ENCODE measurements at regions not wholly inside any gene's neighbourhood (a gene's known extent, or its start where the extent isn't known, plus 50 kb on each side); places are given as distances from the start of the nearest gene placed in this dataset.
"Not testable (repeated sequence)": the region's sequence is repeated elsewhere in the genome, so short reads cannot be mapped to it uniquely, and the experiment has no call there.

DNA sequence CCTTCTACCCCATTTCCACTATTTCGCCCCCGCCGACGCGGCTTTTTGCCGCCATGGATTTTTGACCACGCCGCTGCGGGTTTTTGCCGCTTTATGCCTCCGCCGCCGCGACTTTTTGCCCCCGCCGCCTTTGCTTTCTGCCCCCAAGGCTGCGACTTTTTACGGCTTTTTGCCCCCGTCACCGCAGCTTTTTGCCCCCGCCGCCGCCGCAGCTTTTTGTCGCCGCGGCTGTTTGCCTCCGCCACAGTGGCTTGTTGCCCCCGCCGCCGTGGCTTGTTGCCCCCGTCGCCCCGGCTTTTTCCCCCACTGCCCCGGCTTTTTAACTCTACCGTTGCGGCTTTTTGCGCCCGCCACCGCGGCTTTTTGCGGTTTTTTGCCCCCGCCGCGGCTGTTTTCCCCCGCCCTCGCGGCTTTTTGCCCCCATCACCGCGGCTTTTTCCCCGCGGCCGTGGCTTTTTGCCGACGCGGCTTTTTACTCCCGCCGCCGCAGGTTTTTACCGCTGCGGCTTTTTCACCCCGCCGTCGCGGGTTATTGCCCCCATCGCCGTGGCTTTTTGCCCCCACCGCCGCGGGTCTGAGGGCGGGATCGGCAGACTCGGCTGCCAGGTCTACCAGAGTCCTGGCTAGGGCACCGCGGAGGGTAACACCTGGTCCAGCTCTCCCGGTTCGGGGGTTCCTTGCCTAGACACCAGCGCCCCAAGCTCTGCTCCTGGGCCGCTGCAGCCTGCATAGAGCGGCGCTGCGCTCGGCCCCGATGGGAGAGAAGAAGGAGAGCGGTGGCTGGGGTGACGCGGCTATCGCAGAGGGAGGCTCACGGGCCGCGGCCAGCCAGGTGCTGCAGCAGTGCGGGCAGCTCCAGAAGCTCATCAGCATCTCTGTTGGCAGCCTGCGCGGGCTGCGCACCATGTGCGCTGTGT is 562.7 kb upstream of the WSB1 start:
- ATAC-seq = no peak
- no peaks in the 10 kb centered on the region for H3K4me1 ChIP-seq (ENCODE audit: low read depth)
- no peaks in the 10 kb centered on the region for H3K36me3 ChIP-seq (ENCODE audit: low read depth)
- no peak overlapping the region for H3K4me3 ChIP-seq
- intact Hi-C loops (cut with DNase I, micrococcal nuclease) = no loop called here
- TF ChIP-seq, protein P1, sequence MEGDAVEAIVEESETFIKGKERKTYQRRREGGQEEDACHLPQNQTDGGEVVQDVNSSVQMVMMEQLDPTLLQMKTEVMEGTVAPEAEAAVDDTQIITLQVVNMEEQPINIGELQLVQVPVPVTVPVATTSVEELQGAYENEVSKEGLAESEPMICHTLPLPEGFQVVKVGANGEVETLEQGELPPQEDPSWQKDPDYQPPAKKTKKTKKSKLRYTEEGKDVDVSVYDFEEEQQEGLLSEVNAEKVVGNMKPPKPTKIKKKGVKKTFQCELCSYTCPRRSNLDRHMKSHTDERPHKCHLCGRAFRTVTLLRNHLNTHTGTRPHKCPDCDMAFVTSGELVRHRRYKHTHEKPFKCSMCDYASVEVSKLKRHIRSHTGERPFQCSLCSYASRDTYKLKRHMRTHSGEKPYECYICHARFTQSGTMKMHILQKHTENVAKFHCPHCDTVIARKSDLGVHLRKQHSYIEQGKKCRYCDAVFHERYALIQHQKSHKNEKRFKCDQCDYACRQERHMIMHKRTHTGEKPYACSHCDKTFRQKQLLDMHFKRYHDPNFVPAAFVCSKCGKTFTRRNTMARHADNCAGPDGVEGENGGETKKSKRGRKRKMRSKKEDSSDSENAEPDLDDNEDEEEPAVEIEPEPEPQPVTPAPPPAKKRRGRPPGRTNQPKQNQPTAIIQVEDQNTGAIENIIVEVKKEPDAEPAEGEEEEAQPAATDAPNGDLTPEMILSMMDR (IDR thresholded peaks at IDR 0.05) = no peak
- peak in 1 of 3 donors; percentile 45 for DNase-seq
- H3K9me3 ChIP-seq = peaks cover 44% of the 10 kb centered on the region

DNA sequence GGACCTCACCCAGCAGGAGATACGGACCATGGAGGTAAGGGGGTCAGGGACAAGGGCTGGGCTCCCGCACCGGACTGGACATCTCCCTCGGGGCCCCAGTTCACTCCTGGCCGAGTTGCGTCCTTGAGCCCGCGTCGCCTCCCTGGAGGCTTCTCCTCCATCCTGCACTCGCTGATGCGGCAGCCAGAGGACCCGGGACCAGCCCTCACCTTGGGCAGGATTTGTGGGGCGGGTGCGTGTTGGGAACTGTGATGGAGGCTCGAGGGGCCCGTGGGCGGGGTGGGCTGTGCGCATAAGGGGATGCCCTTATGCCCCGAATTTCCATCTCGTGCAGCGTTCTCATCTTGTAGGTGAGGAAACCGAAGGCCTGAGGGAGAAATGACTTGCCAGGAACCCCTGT is 562.0 kb upstream of the WSB1 start:
- H3K9me3 ChIP-seq = peaks cover 51% of the 10 kb centered on the region
- intact Hi-C loops (cut with DNase I, micrococcal nuclease); ATAC-seq; H3K4me1 ChIP-seq (ENCODE audit: low read depth); H3K36me3 ChIP-seq (ENCODE audit: low read depth); H3K4me3 ChIP-seq: not testable (repeated sequence)
- DNase-seq = peak in 1 of 3 donors; percentile 48

DNA sequence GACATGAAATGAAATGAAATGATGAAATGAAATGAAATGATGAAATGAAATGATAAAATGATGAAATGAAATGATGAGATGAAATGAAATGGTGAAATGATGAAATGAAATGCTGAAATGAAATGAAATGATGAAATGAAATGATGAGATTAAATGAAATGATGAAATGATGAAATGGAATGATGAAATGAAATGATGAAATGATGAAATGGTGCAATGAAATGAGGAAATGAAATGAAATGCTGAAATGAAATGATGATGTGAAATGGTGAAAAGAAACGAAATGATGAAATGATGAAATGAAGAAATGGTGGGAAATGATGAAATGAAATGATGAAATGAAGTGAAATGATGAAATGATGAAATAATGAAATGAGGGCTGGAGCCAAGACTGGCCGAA is 559.1 kb upstream of the WSB1 start:
- H3K4me1 ChIP-seq (ENCODE audit: low read depth); H3K36me3 ChIP-seq (ENCODE audit: low read depth); intact Hi-C loops (cut with DNase I, micrococcal nuclease); H3K4me3 ChIP-seq; ATAC-seq; DNase-seq: not testable (repeated sequence)
- H3K9me3 ChIP-seq = peaks cover 55% of the 10 kb centered on the region

DNA sequence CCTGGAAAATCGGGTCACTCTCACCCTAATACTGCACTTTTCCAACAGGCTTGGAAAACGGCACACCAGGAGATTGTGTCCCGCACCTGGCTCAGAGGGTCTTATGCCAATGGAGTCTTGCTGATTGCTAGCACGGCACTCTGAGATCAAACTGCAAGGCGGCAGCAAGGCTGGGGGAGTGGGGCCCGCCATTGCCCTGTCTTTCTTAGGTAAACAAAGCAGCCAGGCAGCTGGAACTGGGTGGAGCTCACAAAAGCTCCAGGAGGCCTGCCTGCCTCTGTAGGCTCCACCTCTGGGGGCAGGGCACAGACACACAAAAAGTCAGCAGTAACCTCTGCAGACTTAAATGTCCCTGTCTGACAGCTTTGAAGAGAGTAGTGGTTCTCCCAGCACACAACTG is 557.9 kb upstream of the WSB1 start:
- ATAC-seq; DNase-seq; H3K4me3 ChIP-seq; H3K36me3 ChIP-seq (ENCODE audit: low read depth); intact Hi-C loops (cut with DNase I, micrococcal nuclease); H3K4me1 ChIP-seq (ENCODE audit: low read depth): not testable (repeated sequence)
- H3K9me3 ChIP-seq = peaks cover 54% of the 10 kb centered on the region

DNA sequence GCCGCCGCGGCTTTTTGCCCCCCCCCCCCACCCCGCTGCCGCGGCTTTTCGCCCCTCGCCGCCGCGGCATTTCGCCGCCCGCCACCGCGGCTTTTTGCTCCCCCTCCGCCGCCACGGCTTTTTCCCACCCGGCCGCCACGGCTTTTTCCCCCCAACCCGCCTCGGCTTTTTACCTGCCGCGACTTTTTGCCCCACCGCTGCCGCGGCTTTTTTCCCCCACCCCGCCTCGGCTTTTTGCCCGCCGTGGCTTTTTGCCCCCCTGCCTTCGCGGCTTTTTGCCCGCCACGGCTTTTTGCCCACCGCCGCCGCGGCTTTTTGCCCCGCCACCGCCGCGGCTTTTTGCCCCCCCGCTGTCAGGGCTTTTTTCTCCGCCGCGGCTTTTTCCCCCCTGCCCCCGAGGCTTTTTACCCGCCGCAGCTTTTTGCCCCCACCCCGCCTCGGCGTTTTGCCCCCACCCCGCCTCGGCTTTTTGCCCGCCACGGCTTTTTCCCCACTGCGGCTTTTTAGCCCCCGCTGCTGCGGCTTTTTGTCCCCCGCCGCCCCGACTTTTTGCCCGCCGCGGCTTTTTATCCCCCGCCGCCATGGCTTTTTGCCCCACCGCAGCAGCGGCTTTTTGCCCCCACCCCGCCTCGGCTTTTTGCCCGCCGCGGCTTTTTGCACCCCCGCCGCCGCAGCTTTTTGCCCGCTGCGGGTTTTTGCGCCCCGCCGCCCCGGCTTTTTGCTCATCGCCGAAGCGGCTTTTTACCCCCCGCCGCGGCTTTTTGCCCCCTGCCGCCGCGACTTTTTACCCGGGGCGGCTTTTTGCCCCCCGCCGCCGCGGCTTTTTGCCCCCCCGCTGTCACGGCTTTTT is 527.8 kb upstream of the WSB1 start:
- Histone ChIP-seq H3K36me3 (ENCODE audit: low read depth) (no peaks in the 10 kb centered on the region), H3K4me1 (ENCODE audit: low read depth) (no peaks in the 10 kb centered on the region), H3K4me3 (no peak overlapping the region), H3K9me3 (peaks cover 29% of the 10 kb centered on the region)
- intact Hi-C loops (cut with DNase I, micrococcal nuclease) = no loop called here
- ATAC-seq = no peak
- TF ChIP-seq, protein P1 (IDR thresholded peaks at IDR 0.05) = no peak
- DNase-seq = peak in 1 of 3 donors; percentile 30

DNA sequence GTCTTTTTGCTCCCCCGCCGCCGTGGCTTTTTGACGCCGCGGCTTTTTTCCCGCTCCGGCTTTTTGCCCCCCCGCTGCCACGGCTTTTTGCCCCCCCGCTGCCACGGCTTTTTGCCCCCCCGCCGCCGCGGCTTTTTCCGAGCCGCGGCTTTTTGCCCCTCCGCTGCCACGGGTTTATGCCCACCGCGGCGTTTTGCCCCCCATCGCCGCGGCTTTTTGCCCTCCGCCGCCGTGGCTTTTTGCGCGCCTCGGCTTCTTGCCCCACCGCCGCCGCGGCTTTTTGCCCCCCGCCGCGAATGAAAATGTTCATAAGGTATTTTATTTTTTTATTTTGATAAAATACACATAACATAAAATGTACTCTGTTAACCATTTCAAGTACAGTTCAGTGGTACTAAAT is 527.2 kb upstream of the WSB1 start:
- peaks cover 29% of the 10 kb centered on the region for H3K9me3 ChIP-seq
- TF ChIP-seq, protein P1 (IDR thresholded peaks at IDR 0.05) = no peak
- intact Hi-C loops (cut with DNase I, micrococcal nuclease) = no loop called here
- no peak overlapping the region for H3K4me3 ChIP-seq
- ATAC-seq = no peak
- no peak for DNase-seq
- no peaks in the 10 kb centered on the region for H3K36me3 ChIP-seq (ENCODE audit: low read depth)
- no peaks in the 10 kb centered on the region for H3K4me1 ChIP-seq (ENCODE audit: low read depth)

Measured in mucosa of descending colon (tissue), 3 donors.